ENCODE measurements at regions not wholly inside any gene's neighbourhood (a gene's known extent, or its start where the extent isn't known, plus 50 kb on each side); places are given as distances from the start of the nearest gene placed in this dataset.

GRCh38 chr11:122271745-122272144 lies 155.7 kb upstream of the BLID start:
- TF ChIP-seq, protein P1, sequence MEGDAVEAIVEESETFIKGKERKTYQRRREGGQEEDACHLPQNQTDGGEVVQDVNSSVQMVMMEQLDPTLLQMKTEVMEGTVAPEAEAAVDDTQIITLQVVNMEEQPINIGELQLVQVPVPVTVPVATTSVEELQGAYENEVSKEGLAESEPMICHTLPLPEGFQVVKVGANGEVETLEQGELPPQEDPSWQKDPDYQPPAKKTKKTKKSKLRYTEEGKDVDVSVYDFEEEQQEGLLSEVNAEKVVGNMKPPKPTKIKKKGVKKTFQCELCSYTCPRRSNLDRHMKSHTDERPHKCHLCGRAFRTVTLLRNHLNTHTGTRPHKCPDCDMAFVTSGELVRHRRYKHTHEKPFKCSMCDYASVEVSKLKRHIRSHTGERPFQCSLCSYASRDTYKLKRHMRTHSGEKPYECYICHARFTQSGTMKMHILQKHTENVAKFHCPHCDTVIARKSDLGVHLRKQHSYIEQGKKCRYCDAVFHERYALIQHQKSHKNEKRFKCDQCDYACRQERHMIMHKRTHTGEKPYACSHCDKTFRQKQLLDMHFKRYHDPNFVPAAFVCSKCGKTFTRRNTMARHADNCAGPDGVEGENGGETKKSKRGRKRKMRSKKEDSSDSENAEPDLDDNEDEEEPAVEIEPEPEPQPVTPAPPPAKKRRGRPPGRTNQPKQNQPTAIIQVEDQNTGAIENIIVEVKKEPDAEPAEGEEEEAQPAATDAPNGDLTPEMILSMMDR (IDR thresholded peaks at IDR 0.05), result no peak
- TF ChIP-seq POLR2AphosphoS5 (IDR thresholded peaks at IDR 0.05) (no peak), POLR2A (IDR thresholded peaks at IDR 0.05) (no peak)
